ENCODE measurements at regions not wholly inside any gene's neighbourhood (a gene's known extent, or its start where the extent isn't known, plus 50 kb on each side); places are given as distances from the start of the nearest gene placed in this dataset.

DNA sequence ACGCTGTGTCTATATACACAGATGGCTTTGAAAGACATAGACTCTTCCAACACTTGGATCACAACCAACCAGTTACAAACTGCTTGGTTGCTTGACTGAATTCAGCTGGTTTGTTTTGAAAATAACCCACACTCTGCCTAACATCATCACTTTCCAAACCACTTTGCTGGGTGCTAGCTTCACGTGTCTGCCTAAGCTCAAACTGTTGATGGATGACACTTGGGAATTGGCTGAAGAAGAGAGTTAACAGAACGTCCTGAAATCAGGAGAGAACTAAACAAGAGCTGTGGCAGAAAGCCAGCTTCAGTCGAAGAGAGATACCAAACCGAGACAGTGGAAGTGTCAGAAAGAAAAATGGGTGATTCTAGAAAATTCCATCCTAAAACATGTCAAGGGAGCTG, 420.8 kb upstream of the AUTS2 start:
- H3K4me1 ChIP-seq (ENCODE audit: insufficient read depth), result no peaks in the 10 kb centered on the region
- no peaks in the 10 kb centered on the region for H3K36me3 ChIP-seq
- peak in 4 of 5 donors; percentile 19 to 47 (median 24) for DNase-seq
- TF ChIP-seq, protein P1, sequence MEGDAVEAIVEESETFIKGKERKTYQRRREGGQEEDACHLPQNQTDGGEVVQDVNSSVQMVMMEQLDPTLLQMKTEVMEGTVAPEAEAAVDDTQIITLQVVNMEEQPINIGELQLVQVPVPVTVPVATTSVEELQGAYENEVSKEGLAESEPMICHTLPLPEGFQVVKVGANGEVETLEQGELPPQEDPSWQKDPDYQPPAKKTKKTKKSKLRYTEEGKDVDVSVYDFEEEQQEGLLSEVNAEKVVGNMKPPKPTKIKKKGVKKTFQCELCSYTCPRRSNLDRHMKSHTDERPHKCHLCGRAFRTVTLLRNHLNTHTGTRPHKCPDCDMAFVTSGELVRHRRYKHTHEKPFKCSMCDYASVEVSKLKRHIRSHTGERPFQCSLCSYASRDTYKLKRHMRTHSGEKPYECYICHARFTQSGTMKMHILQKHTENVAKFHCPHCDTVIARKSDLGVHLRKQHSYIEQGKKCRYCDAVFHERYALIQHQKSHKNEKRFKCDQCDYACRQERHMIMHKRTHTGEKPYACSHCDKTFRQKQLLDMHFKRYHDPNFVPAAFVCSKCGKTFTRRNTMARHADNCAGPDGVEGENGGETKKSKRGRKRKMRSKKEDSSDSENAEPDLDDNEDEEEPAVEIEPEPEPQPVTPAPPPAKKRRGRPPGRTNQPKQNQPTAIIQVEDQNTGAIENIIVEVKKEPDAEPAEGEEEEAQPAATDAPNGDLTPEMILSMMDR (IDR thresholded peaks at IDR 0.05), result no peak
- no peak for TF ChIP-seq EP300 (IDR thresholded peaks at IDR 0.05)
- TF ChIP-seq POLR2A (IDR thresholded peaks at IDR 0.05), result no peak
- no peak overlapping the region for H3K4me3 ChIP-seq
- H3K27me3 ChIP-seq, result no peaks in the 10 kb centered on the region
- no peaks in the 10 kb centered on the region for H3K9me3 ChIP-seq
- 5 to 9% (median 9%) methylated on average over 5 of the region's 5 CpGs for WGBS, 3 donors
- no peak overlapping the region for H3K27ac ChIP-seq
- intact Hi-C loops (cut with DNase I), result no loop called here

DNA sequence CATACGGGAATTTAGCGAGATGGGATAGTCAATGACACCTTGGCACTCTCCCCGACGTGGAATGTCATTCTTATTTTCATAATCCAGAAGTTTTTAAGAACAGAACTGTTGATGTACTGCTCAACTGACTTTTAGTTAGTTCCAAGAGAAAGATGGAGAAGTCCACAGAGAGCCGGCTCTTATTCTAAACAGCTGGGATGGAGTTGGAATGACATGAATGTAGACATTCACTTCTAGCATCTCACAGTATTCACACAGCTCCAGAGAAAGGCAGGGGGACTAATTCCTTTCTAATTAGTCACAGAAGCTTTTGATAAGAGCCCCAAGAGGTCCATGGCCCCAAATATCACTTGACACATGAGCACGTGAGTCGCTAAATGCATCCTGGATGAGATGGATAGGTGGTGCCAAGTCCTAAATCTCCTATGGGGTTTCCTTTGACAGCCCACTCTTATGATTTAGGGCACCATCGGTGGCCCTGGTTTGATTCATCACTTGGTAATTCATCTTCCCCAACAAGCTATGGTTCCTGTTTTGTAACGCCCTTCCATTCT, 420.3 kb upstream of the AUTS2 start:
- DNase-seq, result peak in 1 of 5 donors; percentile 14
- Histone ChIP-seq H3K4me3 (no peak overlapping the region), H3K36me3 (no peaks in the 10 kb centered on the region), H3K27ac (no peak overlapping the region), H3K9me3 (no peaks in the 10 kb centered on the region), H3K27me3 (no peaks in the 10 kb centered on the region), H3K4me1 (ENCODE audit: insufficient read depth) (no peaks in the 10 kb centered on the region)
- TF ChIP-seq POLR2A (IDR thresholded peaks at IDR 0.05) (no peak), EP300 (IDR thresholded peaks at IDR 0.05) (no peak)
- TF ChIP-seq, protein P1 (IDR thresholded peaks at IDR 0.05), result no peak
- 33 to 50% (median 49%) methylated on average over 9 of the region's 9 CpGs for WGBS, 3 donors
- intact Hi-C loops (cut with DNase I), result no loop called here

DNA sequence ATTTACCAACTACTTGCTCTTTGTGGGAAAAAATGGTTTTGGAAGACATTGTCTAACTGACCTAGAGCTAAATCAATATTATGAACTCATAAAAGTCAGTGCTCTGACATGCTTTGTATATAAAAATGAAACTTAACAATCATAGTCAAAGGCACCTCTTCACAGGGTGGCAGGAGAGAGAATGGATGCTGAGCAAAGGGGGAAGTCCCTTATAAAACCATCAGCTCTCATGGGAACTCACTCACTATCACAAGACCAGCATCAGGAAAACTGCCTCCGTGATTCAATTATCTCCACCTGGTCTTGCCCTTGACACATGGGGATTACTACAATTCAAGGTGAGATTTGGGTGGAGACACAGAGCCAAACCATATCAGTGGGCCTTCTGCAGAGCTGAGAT, 417.6 kb upstream of the AUTS2 start:
- no peaks in the 10 kb centered on the region for H3K36me3 ChIP-seq
- TF ChIP-seq EP300 (IDR thresholded peaks at IDR 0.05), result no peak
- no peak for TF ChIP-seq POLR2A (IDR thresholded peaks at IDR 0.05)
- TF ChIP-seq, protein P1 (IDR thresholded peaks at IDR 0.05), result no peak
- H3K27me3 ChIP-seq, result no peaks in the 10 kb centered on the region
- no peak overlapping the region for H3K4me3 ChIP-seq
- H3K9me3 ChIP-seq, result no peaks in the 10 kb centered on the region
- intact Hi-C loops (cut with DNase I), result no loop called here
- no peak for DNase-seq
- 59 to 79% (median 76%) methylated on average over 1 of the region's 1 CpG for WGBS, 3 donors
- H3K27ac ChIP-seq, result no peak overlapping the region
- H3K4me1 ChIP-seq (ENCODE audit: insufficient read depth), result peaks cover 2% of the 10 kb centered on the region

DNA sequence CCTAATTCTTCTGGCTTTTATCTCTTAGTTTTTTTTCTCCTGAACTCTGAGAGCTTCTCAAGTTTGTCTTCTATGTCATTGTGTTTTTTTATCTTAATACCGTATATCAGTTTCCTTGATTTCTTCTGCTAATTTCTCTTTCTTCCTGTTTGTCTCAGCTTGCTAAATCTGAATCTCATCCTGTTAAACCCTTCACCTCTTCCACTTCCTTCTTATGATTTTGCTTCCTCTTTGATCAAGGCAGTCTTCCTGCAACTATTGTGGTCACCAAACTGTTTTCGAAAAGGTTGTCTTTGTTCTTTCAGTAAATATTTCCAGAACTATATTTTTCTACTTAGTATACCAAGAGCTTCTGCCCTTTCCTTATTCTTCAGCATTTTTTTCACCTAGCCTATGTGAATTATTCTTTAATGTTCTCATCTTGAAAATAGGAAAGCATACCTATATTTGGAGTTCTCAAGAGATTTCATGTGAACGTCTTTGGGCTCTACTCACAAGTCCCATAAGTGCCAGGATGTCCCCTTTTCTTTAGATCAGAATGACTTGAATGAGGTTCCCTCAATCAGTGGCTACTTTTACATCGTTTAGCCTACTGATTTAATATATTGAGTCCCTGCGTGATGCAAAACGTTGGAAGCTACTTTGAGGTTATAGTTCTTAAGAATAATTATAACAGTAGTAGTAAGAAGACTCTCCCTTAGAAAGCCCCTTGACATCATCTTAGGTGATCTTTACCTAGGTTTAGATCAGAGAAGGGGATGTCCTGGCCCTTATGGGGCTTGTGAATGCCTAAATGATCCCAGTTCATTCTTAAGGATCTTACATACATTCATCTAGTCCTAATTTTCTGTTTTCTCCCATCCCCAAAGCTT, 415.4 kb upstream of the AUTS2 start:
- Histone ChIP-seq H3K4me1 (ENCODE audit: insufficient read depth) (peaks cover 2% of the 10 kb centered on the region), H3K36me3 (no peaks in the 10 kb centered on the region), H3K27ac (no peak overlapping the region), H3K27me3 (no peaks in the 10 kb centered on the region), H3K9me3 (no peaks in the 10 kb centered on the region), H3K4me3 (no peak overlapping the region)
- DNase-seq, result no peak
- WGBS, 3 donors, result 86 to 91% (median 90%) methylated on average over 6 of the region's 6 CpGs
- TF ChIP-seq EP300 (IDR thresholded peaks at IDR 0.05) (no peak), POLR2A (IDR thresholded peaks at IDR 0.05) (no peak)
- TF ChIP-seq, protein P1 (IDR thresholded peaks at IDR 0.05), result no peak
- intact Hi-C loops (cut with DNase I), result no loop called here

All from ovary (tissue), 7 donors.